IMR-90 (cell line): ENCODE measurements at regions not wholly inside any gene's neighbourhood (a gene's known extent, or its start where the extent isn't known, plus 50 kb on each side); places are given as distances from the start of the nearest gene placed in this dataset.

Experiments used
- ATAC-seq: fragments of 200-7000 bp; cut with Tn5 transposase; 2 replicates; pipeline ENCODE4 v1.9.1; 2020; ENCODE audit warnings: low read depth, mild to moderate bottlenecking, moderate library complexity
- BruUV-seq: library from RNA; stranded (reverse); fragments of 400-500 nt; replicated peaks from 2 replicates; lab custom pipeline; 2021; lab: Mats Ljungman, UMichigan
- CTCF ChIA-PET: fragments of 300-600 bp; formaldehyde crosslinking; extraction: SDS; loops from one replicate; lab custom pipeline; 2021; ENCODE audit warnings: antibody characterized with exemption; lab: Yijun Ruan, JAX
- POLR2A ChIA-PET: fragments of 300-600 bp; sonication (Branson Sonifier 250); formaldehyde crosslinking; loops from one replicate; lab custom pipeline; 2022; ENCODE audit warnings: antibody characterized with exemption; ENCODE audit not compliant: unreplicated experiment; lab: Charles Lee
- DNase-seq: peaks from one replicate; pipeline ENCODE4 v3.0.0; 2013
- H2AFZ ChIP-seq: replicated peaks from 2 replicates; pipeline ENCODE3; 2013; ENCODE audit warnings: low read length, mild to moderate bottlenecking; ENCODE audit not compliant: poor library complexity
- H2AK5ac ChIP-seq: 2 replicates; pipeline ENCODE4 v1.6.1; 2013; ENCODE audit warnings: low read depth, low read length, inconsistent platforms
- H2AK9ac ChIP-seq: replicated peaks from 2 replicates; pipeline ENCODE3; 2013; ENCODE audit warnings: mild to moderate bottlenecking, low read depth, low read length, moderate library complexity; ENCODE audit not compliant: poor library complexity
- H2BK120ac ChIP-seq: 2 replicates; pipeline ENCODE4 v1.6.1; 2013; ENCODE audit warnings: low read depth, low read length, inconsistent platforms
- H2BK15ac ChIP-seq: 3 replicates; pipeline ENCODE4 v1.6.1; 2013; ENCODE audit warnings: low read depth, low read length, inconsistent platforms
- H2BK20ac ChIP-seq: 2 replicates; pipeline ENCODE4 v1.6.1; 2013; ENCODE audit warnings: low read depth, mild to moderate bottlenecking, inconsistent platforms, low read length, moderate library complexity
- H2BK5ac ChIP-seq: 2 replicates; pipeline ENCODE4 v1.6.1; 2013; ENCODE audit warnings: mild to moderate bottlenecking, low read depth, low read length, inconsistent platforms; ENCODE audit not compliant: poor library complexity, severe bottlenecking
- H3K14ac ChIP-seq: replicated peaks from 2 replicates; pipeline ENCODE4 v1.6.1; 2013; ENCODE audit warnings: low read depth, low read length, inconsistent platforms
- H3K18ac ChIP-seq: 2 replicates; pipeline ENCODE4 v1.6.1; 2013; ENCODE audit warnings: low read depth, low read length, control low read depth
- H3K23ac ChIP-seq: 2 replicates; pipeline ENCODE4 v1.6.1; 2013; ENCODE audit warnings: low read depth, low read length, inconsistent platforms
- H3K27ac ChIP-seq: 2 replicates; pipeline ENCODE4 v1.5.1; 2013; ENCODE audit warnings: mild to moderate bottlenecking, control low read depth, low read length; ENCODE audit not compliant: insufficient read depth
- H3K27me3 ChIP-seq: 2 replicates; pipeline ENCODE4 v1.6.1; 2013; ENCODE audit warnings: low read length; ENCODE audit not compliant: control insufficient read depth, insufficient read depth
- H3K36me3 ChIP-seq: 2 replicates; pipeline ENCODE4 v1.6.1; 2013; ENCODE audit warnings: low read length, mixed read lengths; ENCODE audit not compliant: control insufficient read depth, insufficient read depth
- H3K4ac ChIP-seq: 2 replicates; pipeline ENCODE4 v1.6.1; 2013; ENCODE audit warnings: low read depth, low read length, inconsistent platforms
- H3K4me1 ChIP-seq: 2 replicates; pipeline ENCODE4 v1.6.1; 2013; ENCODE audit warnings: low read length, mixed read lengths; ENCODE audit not compliant: control insufficient read depth, insufficient read depth
- H3K4me2 ChIP-seq: 2 replicates; pipeline ENCODE4 v1.6.1; 2013; ENCODE audit warnings: low read depth, mild to moderate bottlenecking, control low read depth, low read length, moderate library complexity
- H3K4me3 ChIP-seq: 2 replicates; pipeline ENCODE4 v1.5.1; 2013; ENCODE audit warnings: low read depth, mild to moderate bottlenecking, control low read depth, low read length, moderate library complexity; ENCODE audit not compliant: insufficient read depth
- H3K56ac ChIP-seq: 2 replicates; pipeline ENCODE4 v1.6.1; 2013; ENCODE audit warnings: low read length, inconsistent platforms; ENCODE audit not compliant: insufficient read depth; ENCODE audit errors: extremely low read depth
- H3K79me1 ChIP-seq, 2 experiments: 2 replicates each; pipeline ENCODE4 v1.6.1; 2013; ENCODE audit warnings: low read length in 2 of 2, inconsistent platforms in 1 of 2, low read depth in 1 of 2
- H3K9ac ChIP-seq: 2 replicates; pipeline ENCODE4 v1.6.1; 2013; ENCODE audit warnings: low read depth, low read length, control low read depth
- H3K9me1 ChIP-seq: 2 replicates; pipeline ENCODE4 v1.6.1; 2013; ENCODE audit warnings: low read length, inconsistent platforms; ENCODE audit not compliant: insufficient read depth
- H3K9me3 ChIP-seq: 2 replicates; pipeline ENCODE4 v1.6.1; 2013; ENCODE audit warnings: low read length; ENCODE audit not compliant: control insufficient read depth, insufficient read depth
- H4K20me1 ChIP-seq: 2 replicates; pipeline ENCODE4 v1.6.1; 2013; ENCODE audit warnings: low read length, inconsistent platforms; ENCODE audit not compliant: insufficient read depth
- H4K5ac ChIP-seq: 2 replicates; pipeline ENCODE4 v1.6.1; 2013; ENCODE audit warnings: mild to moderate bottlenecking, low read depth, low read length, control low read depth
- H4K8ac ChIP-seq, 2 experiments: 2 replicates each; pipeline ENCODE4 v1.6.1; 2013; ENCODE audit warnings: low read depth in 2 of 2, low read length in 2 of 2, control low read depth in 1 of 2, inconsistent platforms in 1 of 2
- H4K91ac ChIP-seq: 2 replicates; pipeline ENCODE4 v1.6.1; 2013; ENCODE audit warnings: low read depth, low read length, inconsistent platforms; ENCODE audit not compliant: insufficient read depth
- RCOR1 ChIP-seq: IDR thresholded peaks from 2 replicates; pipeline ENCODE4 v1.6.1; 2012; ENCODE audit warnings: mild to moderate bottlenecking, low read length, improper control_type of control experiment; ENCODE audit not compliant: insufficient replicate concordance
- WGBS, 2 experiments: methylation state at CpG; one replicate each; pipeline versions ENCODE4 v1.1.5 to v1.1.7; 2013; ENCODE audit warnings: missing lambda C conversion rate in 2 of 2; ENCODE audit not compliant: insufficient read length in 1 of 2; ENCODE audit errors: extremely low coverage in 2 of 2; 5-methylcytosine and 5-hydroxymethylcytosine counted together
- dilution Hi-C: fragments of 300-500 bp; cut with HindIII; formaldehyde crosslinking; loops from one replicate; pipeline ENCODE4 v1.14.3; 2018; ENCODE audit warnings: low sequenced_read_pairs; ENCODE audit not compliant: unreplicated experiment
- in situ Hi-C: fragments of 300-500 bp; cut with MboI; formaldehyde crosslinking; loops from 3 replicates; pipeline ENCODE4 v1.14.3; 2019; ENCODE audit warnings: low sequenced_read_pairs, inconsistent platforms, mixed read lengths
- intact Hi-C: fragments of 100-400 bp; cut with micrococcal nuclease; formaldehyde crosslinking; loops from 2 replicates; pipeline ENCODE4 v1.10.0; 2022

DNA sequence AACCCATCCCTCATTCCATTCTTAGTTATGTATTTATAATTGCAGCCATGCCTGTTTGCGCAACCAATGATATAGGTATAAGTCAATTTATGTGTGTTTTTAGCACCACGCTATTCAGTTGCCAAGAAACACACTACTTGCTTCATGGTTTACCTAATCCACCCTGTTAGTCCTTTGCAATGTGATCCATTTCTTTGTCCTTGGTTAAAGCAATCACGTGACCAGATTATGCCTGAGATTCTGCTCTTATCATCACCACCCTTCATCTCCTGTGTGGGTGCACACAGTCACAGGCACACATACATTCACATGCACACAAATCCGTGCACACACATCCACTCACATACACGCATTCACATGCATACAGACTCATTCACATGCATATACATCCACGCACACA, 52.3 kb upstream of the KCNA5 start:
- intact Hi-C loops (no loop called here), dilution Hi-C loops (no loop called here), in situ Hi-C loops (no loop called here)
- Histone ChIP-seq H4K5ac (no peak overlapping the region), H3K27ac (no peak overlapping the region), H3K4me3 (no peak overlapping the region), H3K14ac (no peak overlapping the region), H2BK120ac (no peak overlapping the region), H3K4me1 (no peaks in the 10 kb centered on the region), H2BK20ac (no peak overlapping the region), H3K9me1 (no peaks in the 10 kb centered on the region), H3K18ac (no peak overlapping the region), H4K20me1 (no peaks in the 10 kb centered on the region), H2BK5ac (no peak overlapping the region), H3K56ac (no peak overlapping the region), H3K23ac (no peak overlapping the region), H3K9me3 (no peaks in the 10 kb centered on the region), H3K36me3 (no peaks in the 10 kb centered on the region), H2BK15ac (no peak overlapping the region), H2AFZ (no peak overlapping the region), H2AK5ac (no peak overlapping the region), H3K9ac (no peak overlapping the region), H3K4me2 (no peak overlapping the region), H3K4ac (no peak overlapping the region), H3K79me1 (no peaks in the 10 kb centered on the region), H2AK9ac (no peak overlapping the region), H3K27me3 (peaks cover 33% of the 10 kb centered on the region), H4K91ac (no peak overlapping the region), H4K8ac (no peak overlapping the region)
- ATAC-seq (no peak), DNase-seq (no peak)
- no TSS peak for BruUV-seq
- ChIA-PET CTCF (no interaction called here), POLR2A (no interaction called here)
- no peak for TF ChIP-seq RCOR1
- WGBS, 2 experiments = 58% methylated on average over 4 of the region's 6 CpGs; no CpG with 5 or more reads in 1 of the 2 experiments
